HL-60 (cell line): ENCODE measurements at regions not wholly inside any gene's neighbourhood (a gene's known extent, or its start where the extent isn't known, plus 50 kb on each side); places are given as distances from the start of the nearest gene placed in this dataset.

Experiments used
- CTCF ChIP-seq: IDR thresholded peaks from one replicate; pipeline ENCODE4 v1.5.1; 2011; ENCODE audit warnings: low read length, control low read depth, inconsistent platforms; ENCODE audit not compliant: insufficient read depth
- GABPA ChIP-seq: IDR thresholded peaks from 2 replicates; pipeline ENCODE4 v1.6.1; 2012; ENCODE audit warnings: low read depth
- POLR2AphosphoS5 ChIP-seq: IDR thresholded peaks from 2 replicates; pipeline ENCODE4 v1.6.1; 2012; ENCODE audit warnings: low read depth
- REST ChIP-seq: IDR thresholded peaks from 2 replicates; pipeline ENCODE4 v1.6.1; 2012; ENCODE audit warnings: low read depth; ENCODE audit not compliant: insufficient replicate concordance
- SPI1 ChIP-seq: IDR thresholded peaks from 2 replicates; pipeline ENCODE4 v1.6.1; 2012; ENCODE audit warnings: low read depth, mild to moderate bottlenecking, borderline replicate concordance

- no peak for TF ChIP-seq CTCF
- TF ChIP-seq GABPA = no peak
- no peak for TF ChIP-seq POLR2AphosphoS5
- TF ChIP-seq REST = no peak
- TF ChIP-seq SPI1 = no peak
Observed at GRCh38 chr6:25137916-25138232, 141.3 kb upstream of the CARMIL1 start.
